Ecto neural progenitor cell (in vitro differentiated cells): ENCODE measurements at regions not wholly inside any gene's neighbourhood (a gene's known extent, or its start where the extent isn't known, plus 50 kb on each side); places are given as distances from the start of the nearest gene placed in this dataset.
A peak's percentile ranks its signal among the peaks of the same experiment; 100 is the strongest.
"Not testable (repeated sequence)": the region's sequence is repeated elsewhere in the genome, so short reads cannot be mapped to it uniquely, and the experiment has no call there.

Experiments
- DNase-seq: peaks from one replicate; pipeline ENCODE4 v3.0.0-alpha.2; 2018; ENCODE audit warnings: low spot score

DNA sequence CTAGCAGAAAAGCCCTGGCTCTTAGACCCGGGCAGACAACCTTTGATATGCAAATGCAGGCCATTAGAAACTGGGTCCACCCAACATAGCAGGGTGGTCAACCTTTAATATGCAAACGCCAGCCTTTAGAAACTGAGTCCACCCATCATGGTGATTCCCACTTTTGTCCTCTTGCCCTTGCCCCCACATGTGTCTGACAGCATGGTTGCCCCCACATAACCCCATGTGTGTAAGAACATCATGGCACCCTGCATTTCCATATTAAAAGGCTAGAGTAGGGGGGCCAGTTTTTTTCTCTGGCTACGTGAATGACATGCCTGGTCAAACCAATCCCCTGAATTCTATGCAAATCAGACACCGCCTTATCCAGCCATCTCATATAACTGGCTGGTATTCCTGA is 273.2 kb upstream of the PRDM9 start:
- DNase-seq, result no peak

DNA sequence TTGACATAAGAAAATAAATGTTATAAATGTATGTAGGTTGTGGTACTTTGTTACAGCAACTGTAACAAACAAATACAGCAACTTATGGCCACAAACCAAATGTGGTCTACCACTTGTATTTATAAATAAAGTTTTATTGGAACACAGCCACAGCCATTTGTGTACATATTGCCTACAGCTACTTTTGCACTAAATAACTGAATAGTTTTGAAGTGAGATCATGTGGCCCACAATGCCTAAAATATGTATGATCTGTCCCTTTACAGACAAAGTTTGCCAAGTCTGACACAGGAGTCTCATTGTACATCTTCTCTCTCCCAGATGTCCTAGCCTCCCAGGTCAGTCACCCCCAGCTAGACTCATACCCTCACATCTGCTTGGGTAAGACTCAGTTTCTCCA is 283.6 kb upstream of the PRDM9 start:
- no peak for DNase-seq

- DNase-seq, result no peak
Measured at GRCh38 chr5:23221831-23222230, 285.6 kb upstream of the PRDM9 start.

DNA sequence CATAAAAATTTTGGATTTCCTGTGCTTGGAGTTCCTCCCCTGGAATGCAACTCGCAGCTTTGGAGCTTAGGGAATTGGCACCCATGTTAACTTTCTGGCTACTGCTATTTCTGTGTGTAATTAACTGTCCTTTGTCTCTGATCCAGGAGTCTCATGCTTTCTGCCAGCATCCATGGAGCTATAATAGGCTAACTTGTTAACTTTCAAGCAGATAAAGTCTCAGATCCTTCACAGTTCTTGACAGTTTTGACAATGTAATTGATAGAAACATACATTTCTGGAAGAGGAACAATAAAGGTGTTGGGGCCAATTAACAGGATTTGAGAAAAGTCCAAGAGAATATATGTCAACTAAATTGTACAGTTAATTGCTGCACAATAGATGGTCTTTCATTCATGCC is 290.2 kb upstream of the PRDM9 start:
- no peak for DNase-seq

GRCh38 chr5:23216345-23216744 is 291.1 kb upstream of the PRDM9 start:
- DNase-seq, result no peak

DNA sequence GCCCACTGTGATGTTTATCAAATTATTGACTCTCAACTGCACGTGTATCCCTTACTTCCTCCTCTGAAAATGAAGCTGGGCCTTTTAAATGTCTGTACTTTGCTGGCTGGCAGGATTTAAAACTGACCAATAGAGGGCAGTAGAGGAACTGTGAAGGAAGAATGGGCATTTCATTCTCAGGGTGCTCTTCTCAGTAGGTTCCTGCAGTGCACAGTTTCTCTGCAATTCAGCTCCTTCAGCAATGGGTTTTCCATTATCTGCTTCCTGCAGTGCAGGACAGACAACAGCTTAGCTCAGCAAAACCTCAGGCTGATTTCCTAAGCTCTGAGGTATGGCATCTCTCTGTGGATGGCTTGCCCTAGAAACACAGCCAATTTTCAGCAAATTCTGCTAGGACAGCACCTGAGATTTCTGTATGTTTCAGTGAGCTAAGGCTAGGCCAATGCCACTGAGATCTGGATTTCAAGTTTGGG is 298.4 kb upstream of the PRDM9 start:
- DNase-seq, result peak; percentile 45

DNA sequence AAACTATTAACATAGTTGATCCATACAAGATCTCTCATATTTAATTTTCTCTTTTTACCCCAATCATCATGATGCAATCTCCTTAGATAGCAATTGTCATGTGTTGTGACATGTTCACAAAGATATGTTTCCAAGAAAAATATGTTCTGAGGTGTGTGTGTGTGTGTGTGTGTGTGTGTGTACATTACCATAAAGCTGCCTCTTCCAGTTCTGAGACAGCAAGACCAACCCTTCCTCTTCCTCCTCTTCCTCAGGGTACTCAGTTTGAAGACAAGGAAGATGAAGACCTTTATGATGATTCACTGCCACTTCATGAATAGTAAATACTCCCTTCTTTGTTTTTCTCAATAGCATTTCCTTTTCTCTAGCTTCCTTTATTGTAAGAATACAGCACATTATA is 303.3 kb upstream of the PRDM9 start:
- no peak for DNase-seq

- DNase-seq, result no peak
Measured at GRCh38 chr5:23169660-23170416, 316.7 kb upstream of the CDH12 start.

- DNase-seq, result no peak
Measured at GRCh38 chr5:23164971-23165370, 311.8 kb upstream of the CDH12 start.

GRCh38 chr5:23158179-23158578 is 305.0 kb upstream of the CDH12 start:
- DNase-seq, result no peak

- no peak for DNase-seq
Measured at GRCh38 chr5:23157716-23158115, 304.6 kb upstream of the CDH12 start.

GRCh38 chr5:23157169-23157568 is 304.0 kb upstream of the CDH12 start:
- DNase-seq, result no peak

DNA sequence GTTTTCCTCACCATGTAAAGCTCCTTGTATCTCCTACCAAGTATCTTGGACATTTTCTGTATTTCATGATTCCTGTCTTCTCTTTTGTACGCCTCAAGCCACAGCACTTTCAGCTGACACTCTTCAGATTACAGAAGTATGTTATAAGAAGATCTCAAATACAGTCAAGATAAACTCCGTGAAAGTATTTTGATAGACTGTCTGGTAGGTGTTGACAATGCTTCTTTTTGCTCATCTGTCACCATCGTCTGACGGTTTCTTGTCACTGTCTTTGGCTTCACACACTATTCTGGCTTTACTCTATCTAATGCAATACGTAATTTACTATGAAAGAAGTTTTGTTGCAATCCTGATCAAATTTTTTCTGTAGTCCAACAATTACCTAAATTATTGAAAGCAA is 294.5 kb upstream of the CDH12 start:
- no peak for DNase-seq

- no peak for DNase-seq
Measured at GRCh38 chr5:23146183-23146582, 293.0 kb upstream of the CDH12 start.

DNA sequence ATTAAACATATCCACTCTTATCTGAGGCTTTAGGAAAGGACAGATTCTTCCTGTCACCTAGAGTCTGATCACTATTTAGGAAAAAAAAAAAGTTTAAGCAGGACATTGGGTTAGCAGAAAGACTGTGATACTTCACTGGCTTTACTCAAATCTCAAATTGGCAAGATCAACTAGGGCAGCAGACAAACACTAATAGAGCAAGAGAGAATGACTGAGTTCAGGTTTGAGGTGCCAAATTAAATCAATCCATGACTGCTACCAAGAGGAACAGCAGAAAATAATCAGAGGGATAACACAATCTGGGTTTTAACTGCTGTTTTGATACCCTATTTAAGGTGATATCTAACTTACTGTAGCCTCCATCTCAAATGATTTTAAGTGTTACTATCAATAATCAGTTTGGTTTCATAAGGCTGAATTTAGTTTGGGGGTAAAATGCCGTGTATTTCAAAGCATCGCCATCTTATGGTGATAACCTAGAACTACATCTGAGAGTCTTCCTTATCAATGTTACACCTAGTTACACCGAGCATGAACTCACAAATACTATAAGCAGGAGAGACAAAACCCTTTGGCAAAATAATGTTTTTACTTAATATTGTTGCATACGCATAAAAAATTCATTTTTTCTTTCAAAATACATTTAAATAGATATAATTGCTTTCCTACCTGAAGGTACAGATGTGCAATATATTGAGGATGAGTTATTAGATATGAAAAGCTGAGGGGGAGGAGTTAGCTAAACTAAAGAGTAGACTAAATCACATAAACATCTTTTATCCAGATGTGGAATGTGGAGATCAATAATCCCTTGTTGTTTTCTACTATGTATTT is 286.4 kb upstream of the CDH12 start:
- DNase-seq, result no peak

GRCh38 chr5:23136958-23137357 is 283.8 kb upstream of the CDH12 start:
- DNase-seq, result no peak

DNA sequence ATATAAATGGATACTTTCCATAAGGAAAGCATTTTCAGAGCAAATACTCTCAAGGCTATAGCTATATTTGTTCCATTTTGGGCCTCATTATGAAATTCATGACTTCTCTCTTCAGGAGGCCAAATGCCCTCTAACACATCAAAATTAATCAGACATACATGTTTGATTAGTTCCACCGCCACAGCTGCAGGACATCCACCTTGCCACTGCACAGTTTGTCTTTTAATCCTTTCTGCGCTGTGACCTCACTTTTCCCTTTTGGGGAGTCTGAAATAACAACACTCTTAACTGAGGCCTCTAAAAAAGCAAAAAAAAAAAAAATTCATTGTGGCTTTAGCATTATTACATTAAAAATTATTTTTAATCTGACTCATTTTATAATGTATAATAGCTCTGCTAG is 279.1 kb upstream of the CDH12 start:
- no peak for DNase-seq

GRCh38 chr5:23112237-23112636 is 259.1 kb upstream of the CDH12 start:
- DNase-seq, result no peak

GRCh38 chr5:23105021-23105420 is 251.9 kb upstream of the CDH12 start:
- no peak for DNase-seq

DNA sequence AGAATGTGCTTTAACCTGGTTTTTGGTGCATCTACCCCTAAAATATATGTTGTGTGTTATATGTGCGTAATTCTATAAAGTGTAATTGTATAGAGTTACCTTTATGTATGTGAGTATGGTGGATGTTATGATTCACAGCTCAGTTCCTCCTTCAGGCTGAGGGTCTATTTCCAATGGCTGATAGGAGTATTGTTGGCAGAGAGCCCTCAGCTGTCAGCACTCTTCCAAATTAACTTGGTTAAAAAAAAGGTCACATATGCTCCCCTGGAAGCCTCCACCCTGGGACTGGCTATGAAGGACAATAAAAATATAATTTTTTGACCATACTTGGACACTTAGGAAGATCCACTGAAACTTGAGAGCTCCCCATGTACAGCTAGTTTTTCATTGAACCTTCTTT is 250.4 kb upstream of the CDH12 start:
- no peak for DNase-seq

- DNase-seq, result not testable (repeated sequence)
Measured at GRCh38 chr5:23095418-23095817, 242.3 kb upstream of the CDH12 start.

GRCh38 chr5:23089286-23089685 is 236.1 kb upstream of the CDH12 start:
- DNase-seq, result no peak

DNA sequence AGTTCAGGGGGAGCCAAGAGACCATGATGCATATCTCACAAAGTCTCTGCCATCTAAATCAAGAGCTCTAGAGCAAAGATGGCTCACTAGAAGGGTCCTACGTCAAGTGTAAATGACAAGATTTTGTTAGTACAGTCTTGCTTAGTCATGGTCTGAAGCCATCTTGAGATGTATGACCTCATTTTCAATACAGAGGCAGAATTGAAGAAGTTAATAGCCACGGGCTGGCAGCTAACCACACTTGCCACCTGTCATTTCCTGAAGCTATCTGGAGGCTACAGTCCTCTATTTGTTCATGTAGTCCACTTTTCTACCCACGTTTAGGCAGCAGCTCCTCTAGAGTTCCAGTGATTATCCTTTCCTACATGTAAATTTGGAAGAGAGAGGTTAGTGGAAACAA is 231.7 kb upstream of the CDH12 start:
- DNase-seq, result no peak
